HL-60 (cell line): ENCODE measurements at regions not wholly inside any gene's neighbourhood (a gene's known extent, or its start where the extent isn't known, plus 50 kb on each side); places are given as distances from the start of the nearest gene placed in this dataset.

ENCODE experiments used
- DNase-seq, 2 experiments: peaks; one replicate each; pipeline ENCODE4 v3.0.0-alpha.2; 2010 to 2020; ENCODE audit warnings: low read depth in 1 of 2, low spot score in 1 of 2
- H3K27ac ChIP-seq: fragments of 250-450 bp; sonication (Bioruptor Pico); replicated peaks from 2 replicates; pipeline ENCODE4 v1.5.1; 2020; ENCODE audit warnings: mild to moderate bottlenecking, moderate library complexity
- H3K27me3 ChIP-seq: fragments of 250-450 bp; sonication (Bioruptor Pico); 2 replicates; pipeline ENCODE4 v1.5.1; 2021; ENCODE audit warnings: mild to moderate bottlenecking, moderate library complexity; ENCODE audit not compliant: insufficient read depth, poor library complexity, severe bottlenecking
- H3K4me3 ChIP-seq: replicated peaks from 2 replicates; pipeline ENCODE4 v1.5.1; 2011; ENCODE audit warnings: mild to moderate bottlenecking, control low read depth, low read length; ENCODE audit not compliant: insufficient read depth
- GABPA ChIP-seq: IDR thresholded peaks from 2 replicates; pipeline ENCODE4 v1.6.1; 2012; ENCODE audit warnings: low read depth
- POLR2AphosphoS5 ChIP-seq: IDR thresholded peaks from 2 replicates; pipeline ENCODE4 v1.6.1; 2012; ENCODE audit warnings: low read depth
- SPI1 ChIP-seq: IDR thresholded peaks from 2 replicates; pipeline ENCODE4 v1.6.1; 2012; ENCODE audit warnings: low read depth, mild to moderate bottlenecking, borderline replicate concordance
- TF ChIP-seq, protein P1 (sequence below): IDR thresholded peaks from one replicate; pipeline ENCODE4 v1.5.1; 2011; ENCODE audit warnings: low read length, control low read depth, inconsistent platforms; ENCODE audit not compliant: insufficient read depth
- TF ChIP-seq, protein P2 (sequence below): IDR thresholded peaks from 2 replicates; pipeline ENCODE4 v1.6.1; 2012; ENCODE audit warnings: low read depth; ENCODE audit not compliant: insufficient replicate concordance

DNA sequence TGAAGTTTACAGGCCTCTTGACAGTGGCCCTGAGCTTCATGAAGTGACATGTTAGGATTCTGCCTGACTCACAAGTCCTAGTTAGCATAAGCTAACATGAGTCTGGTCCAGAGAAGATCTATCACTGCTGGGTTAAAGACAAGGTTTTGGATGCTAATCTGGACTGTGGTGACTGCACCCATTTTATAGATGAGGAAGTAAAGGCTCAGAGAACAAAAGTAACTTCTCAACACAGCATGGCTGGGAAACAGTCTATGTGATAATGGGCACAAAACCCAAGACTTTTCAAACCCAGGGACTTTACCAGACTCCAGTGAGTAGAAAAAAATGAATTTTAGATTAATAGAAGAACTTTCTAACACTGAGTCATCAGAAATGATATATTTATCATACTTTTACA lies 236.8 kb upstream of the IRX5 start:
- H3K27ac ChIP-seq, result no peak overlapping the region
- H3K4me3 ChIP-seq, result no peak overlapping the region
- no peak for DNase-seq
- TF ChIP-seq, protein P1, sequence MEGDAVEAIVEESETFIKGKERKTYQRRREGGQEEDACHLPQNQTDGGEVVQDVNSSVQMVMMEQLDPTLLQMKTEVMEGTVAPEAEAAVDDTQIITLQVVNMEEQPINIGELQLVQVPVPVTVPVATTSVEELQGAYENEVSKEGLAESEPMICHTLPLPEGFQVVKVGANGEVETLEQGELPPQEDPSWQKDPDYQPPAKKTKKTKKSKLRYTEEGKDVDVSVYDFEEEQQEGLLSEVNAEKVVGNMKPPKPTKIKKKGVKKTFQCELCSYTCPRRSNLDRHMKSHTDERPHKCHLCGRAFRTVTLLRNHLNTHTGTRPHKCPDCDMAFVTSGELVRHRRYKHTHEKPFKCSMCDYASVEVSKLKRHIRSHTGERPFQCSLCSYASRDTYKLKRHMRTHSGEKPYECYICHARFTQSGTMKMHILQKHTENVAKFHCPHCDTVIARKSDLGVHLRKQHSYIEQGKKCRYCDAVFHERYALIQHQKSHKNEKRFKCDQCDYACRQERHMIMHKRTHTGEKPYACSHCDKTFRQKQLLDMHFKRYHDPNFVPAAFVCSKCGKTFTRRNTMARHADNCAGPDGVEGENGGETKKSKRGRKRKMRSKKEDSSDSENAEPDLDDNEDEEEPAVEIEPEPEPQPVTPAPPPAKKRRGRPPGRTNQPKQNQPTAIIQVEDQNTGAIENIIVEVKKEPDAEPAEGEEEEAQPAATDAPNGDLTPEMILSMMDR, result no peak
- TF ChIP-seq GABPA (no peak), POLR2AphosphoS5 (no peak), SPI1 (no peak)
- TF ChIP-seq, protein P2, sequence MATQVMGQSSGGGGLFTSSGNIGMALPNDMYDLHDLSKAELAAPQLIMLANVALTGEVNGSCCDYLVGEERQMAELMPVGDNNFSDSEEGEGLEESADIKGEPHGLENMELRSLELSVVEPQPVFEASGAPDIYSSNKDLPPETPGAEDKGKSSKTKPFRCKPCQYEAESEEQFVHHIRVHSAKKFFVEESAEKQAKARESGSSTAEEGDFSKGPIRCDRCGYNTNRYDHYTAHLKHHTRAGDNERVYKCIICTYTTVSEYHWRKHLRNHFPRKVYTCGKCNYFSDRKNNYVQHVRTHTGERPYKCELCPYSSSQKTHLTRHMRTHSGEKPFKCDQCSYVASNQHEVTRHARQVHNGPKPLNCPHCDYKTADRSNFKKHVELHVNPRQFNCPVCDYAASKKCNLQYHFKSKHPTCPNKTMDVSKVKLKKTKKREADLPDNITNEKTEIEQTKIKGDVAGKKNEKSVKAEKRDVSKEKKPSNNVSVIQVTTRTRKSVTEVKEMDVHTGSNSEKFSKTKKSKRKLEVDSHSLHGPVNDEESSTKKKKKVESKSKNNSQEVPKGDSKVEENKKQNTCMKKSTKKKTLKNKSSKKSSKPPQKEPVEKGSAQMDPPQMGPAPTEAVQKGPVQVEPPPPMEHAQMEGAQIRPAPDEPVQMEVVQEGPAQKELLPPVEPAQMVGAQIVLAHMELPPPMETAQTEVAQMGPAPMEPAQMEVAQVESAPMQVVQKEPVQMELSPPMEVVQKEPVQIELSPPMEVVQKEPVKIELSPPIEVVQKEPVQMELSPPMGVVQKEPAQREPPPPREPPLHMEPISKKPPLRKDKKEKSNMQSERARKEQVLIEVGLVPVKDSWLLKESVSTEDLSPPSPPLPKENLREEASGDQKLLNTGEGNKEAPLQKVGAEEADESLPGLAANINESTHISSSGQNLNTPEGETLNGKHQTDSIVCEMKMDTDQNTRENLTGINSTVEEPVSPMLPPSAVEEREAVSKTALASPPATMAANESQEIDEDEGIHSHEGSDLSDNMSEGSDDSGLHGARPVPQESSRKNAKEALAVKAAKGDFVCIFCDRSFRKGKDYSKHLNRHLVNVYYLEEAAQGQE, result no peak
- no peaks in the 10 kb centered on the region for H3K27me3 ChIP-seq

DNA sequence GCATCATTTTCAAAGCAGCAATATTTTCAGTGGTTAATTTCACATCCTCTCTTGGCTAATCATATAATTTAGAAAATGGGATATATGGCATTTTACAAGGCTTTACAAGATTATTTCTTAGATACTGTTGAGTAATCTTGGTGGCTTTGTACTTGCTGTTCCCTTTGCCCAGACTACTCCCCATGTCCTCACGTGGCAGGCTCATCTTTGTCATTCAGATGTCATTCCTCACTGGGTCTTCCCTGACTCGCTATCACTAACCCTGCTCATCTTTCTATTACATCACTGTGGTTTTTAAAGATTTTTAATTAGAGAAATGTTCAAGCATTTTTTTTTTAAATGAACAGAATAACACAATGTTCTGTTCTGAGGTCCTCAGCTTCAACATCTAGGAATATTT lies 240.0 kb upstream of the IRX5 start:
- H3K4me3 ChIP-seq, result no peak overlapping the region
- TF ChIP-seq, protein P1, result no peak
- no peak for TF ChIP-seq GABPA
- TF ChIP-seq, protein P2, result no peak
- no peak for TF ChIP-seq POLR2AphosphoS5
- no peak for TF ChIP-seq SPI1
- H3K27me3 ChIP-seq, result no peaks in the 10 kb centered on the region
- DNase-seq, result no peak
- no peak overlapping the region for H3K27ac ChIP-seq

DNA sequence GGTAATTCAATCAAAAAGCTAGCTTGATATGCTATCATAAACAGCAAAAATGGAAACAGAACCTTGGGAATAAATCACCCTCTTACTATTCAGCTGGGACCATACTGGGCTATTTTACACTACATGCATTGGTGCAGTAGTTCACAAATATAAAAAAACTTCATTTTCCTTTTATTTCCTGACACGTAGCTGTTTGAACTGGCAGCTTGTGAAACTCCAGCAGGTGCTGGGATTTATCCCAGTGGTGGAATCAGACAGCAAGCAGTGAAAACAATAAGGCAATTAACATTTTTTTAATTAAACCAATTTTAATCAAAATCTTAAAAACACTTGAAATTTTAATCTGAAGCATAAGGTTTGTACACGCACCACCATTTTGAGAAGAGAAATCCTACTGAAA lies 240.4 kb upstream of the IRX5 start:
- TF ChIP-seq, protein P2, result no peak
- TF ChIP-seq SPI1, result no peak
- TF ChIP-seq, protein P1, result no peak
- TF ChIP-seq POLR2AphosphoS5, result no peak
- TF ChIP-seq GABPA, result no peak
- no peaks in the 10 kb centered on the region for H3K27me3 ChIP-seq
- no peak overlapping the region for H3K4me3 ChIP-seq
- no peak overlapping the region for H3K27ac ChIP-seq
- no peak for DNase-seq
